OCI-LY1 (cell line): ENCODE measurements at regions not wholly inside any gene's neighbourhood (a gene's known extent, or its start where the extent isn't known, plus 50 kb on each side); places are given as distances from the start of the nearest gene placed in this dataset.
"Not testable (repeated sequence)": the region's sequence is repeated elsewhere in the genome, so short reads cannot be mapped to it uniquely, and the experiment has no call there.

Source experiments
- H2AFZ ChIP-seq: fragments of 200-600 bp; sonication (generic), shearing (Covaris generic); 2 replicates; pipeline ENCODE4 v1.6.0; 2014; ENCODE audit warnings: antibody characterized with exemption, mild to moderate bottlenecking, low read length
- H3F3A ChIP-seq: fragments of 200-600 bp; sonication (generic), shearing (Covaris generic); 2 replicates; pipeline ENCODE4 v1.6.0; 2014; ENCODE audit warnings: mild to moderate bottlenecking, antibody characterized with exemption, low read length, moderate library complexity; ENCODE audit not compliant: insufficient read depth
- H3K27ac ChIP-seq: fragments of 200-600 bp; sonication (generic); 2 replicates; pipeline ENCODE4 v1.5.1; 2014; ENCODE audit warnings: low read length, mixed run types, mild to moderate bottlenecking, low read depth; ENCODE audit not compliant: poor library complexity, severe bottlenecking
- H3K27me3 ChIP-seq: fragments of 200-600 bp; sonication (generic); 2 replicates; pipeline ENCODE4 v1.6.0; 2014; ENCODE audit warnings: antibody characterized with exemption, mild to moderate bottlenecking, low read length, moderate library complexity; ENCODE audit not compliant: insufficient read depth
- H3K36me3 ChIP-seq: fragments of 200-600 bp; sonication (generic); 2 replicates; pipeline ENCODE4 v1.6.1; 2014; ENCODE audit warnings: mild to moderate bottlenecking, antibody characterized with exemption, low read length, moderate library complexity, mixed read lengths; ENCODE audit not compliant: insufficient read depth
- H3K4me1 ChIP-seq: fragments of 200-600 bp; sonication (generic); 2 replicates; pipeline ENCODE4 v1.5.1; 2014; ENCODE audit warnings: mild to moderate bottlenecking, low read length, moderate library complexity; ENCODE audit not compliant: insufficient read depth, severe bottlenecking
- H3K4me2 ChIP-seq: fragments of 200-600 bp; sonication (generic), shearing (Covaris generic); 2 replicates; pipeline ENCODE4 v1.6.1; 2014; ENCODE audit warnings: low read length
- H3K4me3 ChIP-seq: fragments of 200-600 bp; sonication (generic); 2 replicates; pipeline ENCODE4 v1.5.1; 2014; ENCODE audit warnings: low read length, low read depth, mild to moderate bottlenecking, mixed read lengths; ENCODE audit not compliant: poor library complexity, severe bottlenecking
- H3K79me2 ChIP-seq: fragments of 200-600 bp; shearing (Covaris generic); 2 replicates; pipeline ENCODE4 v1.6.1; 2016; ENCODE audit warnings: mixed run types, low read length, mixed read lengths; ENCODE audit not compliant: insufficient read depth
- H3K9ac ChIP-seq: fragments of 200-600 bp; sonication (generic), shearing (Covaris generic); 2 replicates; pipeline ENCODE4 v1.6.1; 2014; ENCODE audit warnings: mild to moderate bottlenecking, low read length, mixed read lengths
- H3K9me2 ChIP-seq: fragments of 200-600 bp; sonication (generic), shearing (Covaris generic); 2 replicates; pipeline ENCODE4 v1.6.1; 2014; ENCODE audit warnings: low read depth, mild to moderate bottlenecking, low read length, mixed read lengths
- H3K9me3 ChIP-seq: fragments of 200-600 bp; shearing (Covaris generic); 2 replicates; pipeline ENCODE4 v1.6.1; 2014; ENCODE audit warnings: low read length, mixed read lengths
- H4K20me1 ChIP-seq: fragments of 200-600 bp; sonication (generic), shearing (Covaris generic); 2 replicates; pipeline ENCODE4 v1.6.0; 2016; ENCODE audit warnings: mild to moderate bottlenecking, low read length; ENCODE audit not compliant: insufficient read depth
- EZH2 ChIP-seq: fragments of 200-600 bp; sonication (generic), shearing (Covaris generic); IDR thresholded peaks from 2 replicates; pipeline ENCODE4 v1.8.0; 2017; ENCODE audit warnings: borderline replicate concordance, mixed run types, mild to moderate bottlenecking, antibody characterized with exemption, low read length, moderate library complexity, mixed read lengths
- TF ChIP-seq, protein P1 (sequence below): fragments of 200-600 bp; sonication (generic), shearing (Covaris generic); IDR thresholded peaks from 2 replicates; pipeline ENCODE4 v1.5.1; 2017; ENCODE audit warnings: mild to moderate bottlenecking, antibody characterized with exemption, low read length, moderate library complexity, mixed read lengths

DNA sequence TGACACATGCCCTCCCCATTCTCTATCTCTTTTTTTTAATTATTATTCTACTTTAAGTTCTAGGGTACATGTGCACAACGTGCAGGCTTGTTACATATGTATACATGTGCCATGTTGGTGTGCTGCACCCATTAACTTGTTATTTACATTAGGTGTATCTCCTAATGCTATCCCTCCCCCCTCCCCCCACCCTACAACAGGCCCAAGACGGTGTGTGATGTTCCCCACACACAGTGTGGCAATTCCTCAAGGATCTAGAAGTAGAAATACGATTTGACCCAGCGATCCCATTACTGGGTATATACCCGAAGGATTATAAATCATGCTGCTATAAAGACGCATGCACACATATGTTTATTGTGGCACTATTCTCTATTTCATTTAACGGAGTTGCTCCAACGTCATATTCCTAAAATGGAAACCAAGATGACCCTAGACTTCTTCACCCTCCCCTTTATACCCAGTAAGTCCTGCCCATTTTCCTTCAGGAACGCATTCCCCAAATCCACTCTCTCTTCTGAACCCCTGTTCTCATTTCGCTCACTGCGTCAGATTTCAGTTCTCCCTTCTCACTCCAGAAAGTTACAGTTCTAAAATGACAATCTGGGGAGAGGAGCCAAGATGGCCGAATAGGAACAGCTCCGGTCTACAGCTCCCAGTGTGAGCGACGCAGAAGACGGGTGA is 175.6 kb downstream of the MEX3B start:
- H3K9me2 ChIP-seq, H3K4me3 ChIP-seq, H4K20me1 ChIP-seq, H3K9me3 ChIP-seq, H3K4me2 ChIP-seq, H3K27ac ChIP-seq, H3K27me3 ChIP-seq, H3K79me2 ChIP-seq, H2AFZ ChIP-seq, H3F3A ChIP-seq, H3K36me3 ChIP-seq, H3K9ac ChIP-seq: not testable (repeated sequence)
- H3K4me1 ChIP-seq = peaks cover 15% of the 10 kb centered on the region

DNA sequence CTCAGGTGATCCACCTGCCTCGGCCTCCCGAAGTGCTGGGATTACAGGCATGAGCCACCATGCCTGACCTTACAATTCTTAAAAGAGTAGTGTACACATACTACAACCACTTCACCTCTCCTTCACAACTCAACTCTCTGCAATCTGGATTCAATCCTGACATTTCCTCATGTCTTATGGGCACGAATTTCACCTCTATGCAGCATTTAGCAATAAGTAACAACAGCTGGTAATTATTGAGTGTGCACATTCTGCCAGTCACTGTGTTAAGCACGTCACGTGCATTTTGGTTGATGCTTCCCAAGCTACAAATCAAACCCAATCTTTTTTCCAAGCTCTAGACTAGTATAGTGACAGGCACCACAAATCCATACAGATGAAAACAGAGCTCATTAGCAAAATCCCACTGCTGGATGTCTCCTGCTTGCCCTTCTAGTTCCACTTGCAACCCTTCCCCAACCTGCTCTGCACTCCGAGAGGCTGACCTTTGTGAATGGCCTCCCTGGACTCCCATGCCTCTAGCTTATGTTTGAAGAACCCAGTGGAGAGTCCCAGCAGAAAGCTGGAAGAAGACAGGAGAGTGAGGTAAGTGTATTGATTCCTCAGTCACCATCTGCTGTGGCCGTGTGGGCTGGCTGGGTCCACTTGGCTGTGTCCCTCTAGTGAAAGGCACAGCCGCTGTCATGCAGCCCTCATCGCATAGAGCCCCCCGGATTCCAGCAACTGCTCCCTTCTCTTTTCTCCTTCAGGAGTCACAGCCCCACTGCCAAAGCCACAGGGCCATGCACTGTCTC is 176.5 kb downstream of the MEX3B start:
- TF ChIP-seq, protein P1, sequence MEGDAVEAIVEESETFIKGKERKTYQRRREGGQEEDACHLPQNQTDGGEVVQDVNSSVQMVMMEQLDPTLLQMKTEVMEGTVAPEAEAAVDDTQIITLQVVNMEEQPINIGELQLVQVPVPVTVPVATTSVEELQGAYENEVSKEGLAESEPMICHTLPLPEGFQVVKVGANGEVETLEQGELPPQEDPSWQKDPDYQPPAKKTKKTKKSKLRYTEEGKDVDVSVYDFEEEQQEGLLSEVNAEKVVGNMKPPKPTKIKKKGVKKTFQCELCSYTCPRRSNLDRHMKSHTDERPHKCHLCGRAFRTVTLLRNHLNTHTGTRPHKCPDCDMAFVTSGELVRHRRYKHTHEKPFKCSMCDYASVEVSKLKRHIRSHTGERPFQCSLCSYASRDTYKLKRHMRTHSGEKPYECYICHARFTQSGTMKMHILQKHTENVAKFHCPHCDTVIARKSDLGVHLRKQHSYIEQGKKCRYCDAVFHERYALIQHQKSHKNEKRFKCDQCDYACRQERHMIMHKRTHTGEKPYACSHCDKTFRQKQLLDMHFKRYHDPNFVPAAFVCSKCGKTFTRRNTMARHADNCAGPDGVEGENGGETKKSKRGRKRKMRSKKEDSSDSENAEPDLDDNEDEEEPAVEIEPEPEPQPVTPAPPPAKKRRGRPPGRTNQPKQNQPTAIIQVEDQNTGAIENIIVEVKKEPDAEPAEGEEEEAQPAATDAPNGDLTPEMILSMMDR = no peak
- TF ChIP-seq EZH2 = no peak
- Histone ChIP-seq H3K79me2 (no peaks in the 10 kb centered on the region), H3K36me3 (no peaks in the 10 kb centered on the region), H3K9me3 (no peaks in the 10 kb centered on the region), H3K9me2 (no peaks in the 10 kb centered on the region), H3K27me3 (no peaks in the 10 kb centered on the region), H3K9ac (no peak overlapping the region), H3K27ac (no peak overlapping the region), H3K4me3 (no peak overlapping the region), H3K4me1 (peaks cover 15% of the 10 kb centered on the region), H3F3A (no peaks in the 10 kb centered on the region), H4K20me1 (no peaks in the 10 kb centered on the region), H2AFZ (no peak overlapping the region), H3K4me2 (no peak overlapping the region)

DNA sequence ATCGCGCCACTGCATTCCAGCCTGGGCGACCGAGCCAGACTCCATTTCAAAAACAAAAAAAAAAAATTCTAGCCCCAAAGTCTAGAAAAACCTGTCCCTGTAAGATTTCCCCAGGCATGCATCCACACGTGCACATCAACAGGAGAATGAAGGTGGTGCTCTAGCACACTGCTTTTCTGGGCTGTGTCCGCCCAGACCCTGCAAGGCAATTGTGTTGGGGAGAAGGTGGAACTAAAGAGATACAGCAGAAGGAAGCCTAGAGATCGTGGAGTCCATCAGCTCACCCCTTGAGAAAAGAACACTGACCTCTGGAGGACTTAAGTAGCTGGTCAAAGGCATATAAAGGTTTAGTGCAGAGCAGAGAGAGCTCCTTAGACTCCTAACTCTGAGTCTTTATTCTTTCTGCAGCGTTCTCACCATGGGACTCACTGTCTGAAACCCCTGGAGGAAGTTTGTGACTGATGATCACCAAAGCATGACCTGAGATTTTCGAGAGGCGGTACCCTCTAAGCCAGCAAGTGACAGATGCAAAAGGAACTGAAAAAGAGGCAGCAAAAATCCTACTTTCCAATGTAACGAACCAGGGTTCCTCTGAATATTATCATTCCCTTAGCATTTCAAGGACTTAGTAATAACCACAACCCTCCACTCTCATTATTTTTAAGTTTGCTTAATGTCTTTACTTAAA is 179.8 kb downstream of the MEX3B start:
- Histone ChIP-seq H3F3A (no peaks in the 10 kb centered on the region), H3K9ac (no peak overlapping the region), H3K27me3 (no peaks in the 10 kb centered on the region), H3K4me1 (peaks cover 16% of the 10 kb centered on the region), H3K79me2 (no peaks in the 10 kb centered on the region), H3K9me2 (no peaks in the 10 kb centered on the region), H4K20me1 (no peaks in the 10 kb centered on the region), H2AFZ (no peak overlapping the region), H3K27ac (peak overlapping the region; percentile 76), H3K36me3 (no peaks in the 10 kb centered on the region), H3K4me2 (peak overlapping the region; percentile 56), H3K9me3 (no peaks in the 10 kb centered on the region), H3K4me3 (no peak overlapping the region)
- TF ChIP-seq, protein P1 = no peak
- TF ChIP-seq EZH2 = no peak
